ENCODE measurements at regions not wholly inside any gene's neighbourhood (a gene's known extent, or its start where the extent isn't known, plus 50 kb on each side); places are given as distances from the start of the nearest gene placed in this dataset.

GRCh38 chr15:47502041-47502440 lies 215.3 kb upstream of the SEMA6D start:
- POLR2A ChIA-PET (ENCODE audit: partially characterized antibody) = no interaction called here
- H3K27ac ChIP-seq (ENCODE audit: low read depth, low read length) = no peak overlapping the region
- Mint-ChIP-seq H3K27ac (no peak overlapping the region), H3K36me3 (no peaks in the 10 kb centered on the region), H3K4me1 (no peaks in the 10 kb centered on the region), H3K9me3 (peaks cover 0 to 6% (median 0%) of the 10 kb centered on the region in 8 donors), H3K4me3 (no peak overlapping the region), H3K27me3 (peaks cover 0 to 1% of the 10 kb centered on the region in 2 donors)
- DNase-seq = no peak
- no peak overlapping the region for H3K4me3 ChIP-seq (ENCODE audit: low read length in 2 of 2)
- no peaks in the 10 kb centered on the region for H3K4me1 ChIP-seq (ENCODE audit: insufficient read depth, low read length)
- no peaks in the 10 kb centered on the region for H3K27me3 ChIP-seq (ENCODE audit: insufficient read depth, low read length)
- no peaks in the 10 kb centered on the region for H3K36me3 ChIP-seq (ENCODE audit: insufficient read depth, low read length)
- intact Hi-C loops (cut with micrococcal nuclease) = no loop called here
- no peaks in the 10 kb centered on the region for H3K9me3 ChIP-seq (ENCODE audit: control insufficient read depth in 1 of 2, low read length in 2 of 2)
- CTCF ChIA-PET (ENCODE audit: partially characterized antibody) = no interaction called here

- no peaks in the 10 kb centered on the region for H3K36me3 Mint-ChIP-seq
- H3K4me3 Mint-ChIP-seq = no peak overlapping the region
- no peaks in the 10 kb centered on the region for H3K27me3 ChIP-seq (ENCODE audit: insufficient read depth, low read length)
- intact Hi-C loops (cut with micrococcal nuclease) = no loop called here
- peaks cover 0 to 6% (median 0%) of the 10 kb centered on the region in 8 donors for H3K9me3 Mint-ChIP-seq
- no peak overlapping the region for H3K27ac ChIP-seq (ENCODE audit: low read depth, low read length)
- H3K9me3 ChIP-seq (ENCODE audit: control insufficient read depth in 1 of 2, low read length in 2 of 2) = no peaks in the 10 kb centered on the region
- ChIA-PET POLR2A (ENCODE audit: partially characterized antibody) (no interaction called here), CTCF (ENCODE audit: partially characterized antibody) (no interaction called here)
- no peak for DNase-seq
- H3K4me1 Mint-ChIP-seq = no peaks in the 10 kb centered on the region
- no peaks in the 10 kb centered on the region for H3K4me1 ChIP-seq (ENCODE audit: insufficient read depth, low read length)
- no peak overlapping the region for H3K4me3 ChIP-seq (ENCODE audit: low read length in 2 of 2)
- H3K27ac Mint-ChIP-seq = no peak overlapping the region
- peaks cover 0 to 1% of the 10 kb centered on the region in 2 donors for H3K27me3 Mint-ChIP-seq
- no peaks in the 10 kb centered on the region for H3K36me3 ChIP-seq (ENCODE audit: insufficient read depth, low read length)
Measured at GRCh38 chr15:47503876-47504275, 213.4 kb upstream of the SEMA6D start.

- Mint-ChIP-seq H3K36me3 (no peaks in the 10 kb centered on the region), H3K4me1 (no peaks in the 10 kb centered on the region), H3K27me3 (no peaks in the 10 kb centered on the region), H3K27ac (no peak overlapping the region), H3K4me3 (no peak overlapping the region), H3K9me3 (peaks cover 0 to 6% (median 0%) of the 10 kb centered on the region in 8 donors)
- no peaks in the 10 kb centered on the region for H3K36me3 ChIP-seq (ENCODE audit: insufficient read depth, low read length)
- intact Hi-C loops (cut with micrococcal nuclease) = no loop called here
- ChIA-PET POLR2A (ENCODE audit: partially characterized antibody) (no interaction called here), CTCF (ENCODE audit: partially characterized antibody) (no interaction called here)
- H3K4me1 ChIP-seq (ENCODE audit: insufficient read depth, low read length) = no peaks in the 10 kb centered on the region
- DNase-seq = no peak
- no peaks in the 10 kb centered on the region for H3K9me3 ChIP-seq (ENCODE audit: control insufficient read depth in 1 of 2, low read length in 2 of 2)
- no peak overlapping the region for H3K27ac ChIP-seq (ENCODE audit: low read depth, low read length)
- H3K27me3 ChIP-seq (ENCODE audit: insufficient read depth, low read length) = no peaks in the 10 kb centered on the region
- no peak overlapping the region for H3K4me3 ChIP-seq (ENCODE audit: low read length in 2 of 2)
Measured at GRCh38 chr15:47504624-47505256, 212.6 kb upstream of the SEMA6D start.

- H3K27me3 Mint-ChIP-seq = no peaks in the 10 kb centered on the region
Measured at GRCh38 chr15:47505712-47506328, 211.5 kb upstream of the SEMA6D start.

GRCh38 chr15:47506329-47507100 lies 210.8 kb upstream of the SEMA6D start:
- Histone ChIP-seq H3K4me1 (ENCODE audit: insufficient read depth, low read length) (no peaks in the 10 kb centered on the region), H3K27ac (ENCODE audit: low read depth, low read length) (no peak overlapping the region), H3K9me3 (ENCODE audit: control insufficient read depth in 1 of 2, low read length in 2 of 2) (no peaks in the 10 kb centered on the region), H3K4me3 (ENCODE audit: low read length in 2 of 2) (no peak overlapping the region), H3K36me3 (ENCODE audit: insufficient read depth, low read length) (no peaks in the 10 kb centered on the region), H3K27me3 (ENCODE audit: insufficient read depth, low read length) (no peaks in the 10 kb centered on the region)
- intact Hi-C loops (cut with micrococcal nuclease) = no loop called here
- ChIA-PET POLR2A (ENCODE audit: partially characterized antibody) (no interaction called here), CTCF (ENCODE audit: partially characterized antibody) (no interaction called here)
- Mint-ChIP-seq H3K27me3 (no peaks in the 10 kb centered on the region), H3K36me3 (no peaks in the 10 kb centered on the region), H3K4me3 (no peak overlapping the region), H3K9me3 (peaks cover 0 to 6% (median under 1%) of the 10 kb centered on the region in 8 donors), H3K27ac (no peak overlapping the region), H3K4me1 (no peaks in the 10 kb centered on the region)
- no peak for DNase-seq

More at GRCh38 chr15:47505712-47506328, 211.5 kb upstream of the SEMA6D start:
- H3K36me3 ChIP-seq (ENCODE audit: insufficient read depth, low read length) = no peaks in the 10 kb centered on the region
- intact Hi-C loops (cut with micrococcal nuclease) = no loop called here
- H3K9me3 ChIP-seq (ENCODE audit: control insufficient read depth in 1 of 2, low read length in 2 of 2) = no peaks in the 10 kb centered on the region
- no peak for DNase-seq
- ChIA-PET POLR2A (ENCODE audit: partially characterized antibody) (no interaction called here), CTCF (ENCODE audit: partially characterized antibody) (no interaction called here)
- Mint-ChIP-seq H3K36me3 (no peaks in the 10 kb centered on the region), H3K9me3 (peaks cover 0 to 6% (median 0%) of the 10 kb centered on the region in 8 donors), H3K4me1 (no peaks in the 10 kb centered on the region), H3K4me3 (no peak overlapping the region), H3K27ac (no peak overlapping the region)
- no peak overlapping the region for H3K4me3 ChIP-seq (ENCODE audit: low read length in 2 of 2)
- no peaks in the 10 kb centered on the region for H3K4me1 ChIP-seq (ENCODE audit: insufficient read depth, low read length)
- H3K27me3 ChIP-seq (ENCODE audit: insufficient read depth, low read length) = no peaks in the 10 kb centered on the region
- no peak overlapping the region for H3K27ac ChIP-seq (ENCODE audit: low read depth, low read length)

GRCh38 chr15:47507221-47507985 lies 209.9 kb upstream of the SEMA6D start:
- no peak for DNase-seq
- Mint-ChIP-seq H3K27me3 (no peaks in the 10 kb centered on the region), H3K27ac (no peak overlapping the region), H3K36me3 (no peaks in the 10 kb centered on the region), H3K4me1 (no peaks in the 10 kb centered on the region), H3K9me3 (peaks cover 0 to 5% (median 0%) of the 10 kb centered on the region in 8 donors), H3K4me3 (no peak overlapping the region)
- ChIA-PET POLR2A (ENCODE audit: partially characterized antibody) (no interaction called here), CTCF (ENCODE audit: partially characterized antibody) (no interaction called here)
- Histone ChIP-seq H3K27ac (ENCODE audit: low read depth, low read length) (no peak overlapping the region), H3K27me3 (ENCODE audit: insufficient read depth, low read length) (no peaks in the 10 kb centered on the region), H3K4me3 (ENCODE audit: low read length in 2 of 2) (no peak overlapping the region), H3K4me1 (ENCODE audit: insufficient read depth, low read length) (no peaks in the 10 kb centered on the region), H3K9me3 (ENCODE audit: control insufficient read depth in 1 of 2, low read length in 2 of 2) (no peaks in the 10 kb centered on the region), H3K36me3 (ENCODE audit: insufficient read depth, low read length) (no peaks in the 10 kb centered on the region)
- intact Hi-C loops (cut with micrococcal nuclease) = no loop called here

- Mint-ChIP-seq H3K9me3 (peaks cover 0 to 3% (median 0%) of the 10 kb centered on the region in 8 donors), H3K27me3 (no peaks in the 10 kb centered on the region), H3K4me3 (no peak overlapping the region), H3K36me3 (no peaks in the 10 kb centered on the region), H3K4me1 (no peaks in the 10 kb centered on the region), H3K27ac (no peak overlapping the region)
- H3K9me3 ChIP-seq (ENCODE audit: control insufficient read depth in 1 of 2, low read length in 2 of 2) = no peaks in the 10 kb centered on the region
- no peak overlapping the region for H3K27ac ChIP-seq (ENCODE audit: low read depth, low read length)
- H3K36me3 ChIP-seq (ENCODE audit: insufficient read depth, low read length) = no peaks in the 10 kb centered on the region
- no peak for DNase-seq
- POLR2A ChIA-PET (ENCODE audit: partially characterized antibody) = no interaction called here
- H3K27me3 ChIP-seq (ENCODE audit: insufficient read depth, low read length) = no peaks in the 10 kb centered on the region
- intact Hi-C loops (cut with micrococcal nuclease) = no loop called here
- no peak overlapping the region for H3K4me3 ChIP-seq (ENCODE audit: low read length in 2 of 2)
- H3K4me1 ChIP-seq (ENCODE audit: insufficient read depth, low read length) = no peaks in the 10 kb centered on the region
- CTCF ChIA-PET (ENCODE audit: partially characterized antibody) = no interaction called here
Measured at GRCh38 chr15:47511261-47511660, 206.0 kb upstream of the SEMA6D start.
